NCI-H1930 (cell line): ENCODE measurements at regions not wholly inside any gene's neighbourhood (a gene's known extent, or its start where the extent isn't known, plus 50 kb on each side); places are given as distances from the start of the nearest gene placed in this dataset.
"Not testable (repeated sequence)": the region's sequence is repeated elsewhere in the genome, so short reads cannot be mapped to it uniquely, and the experiment has no call there.

Experiments
- DNase-seq, 2 experiments: peaks; one replicate each; lab custom pipeline; 2025; lab: John Stamatoyannopoulos, UW

- DNase-seq: no peak
These were observed 259.6 kb upstream of the PIK3C3 start for GRCh38 chr18:41695441-41695840.

DNA sequence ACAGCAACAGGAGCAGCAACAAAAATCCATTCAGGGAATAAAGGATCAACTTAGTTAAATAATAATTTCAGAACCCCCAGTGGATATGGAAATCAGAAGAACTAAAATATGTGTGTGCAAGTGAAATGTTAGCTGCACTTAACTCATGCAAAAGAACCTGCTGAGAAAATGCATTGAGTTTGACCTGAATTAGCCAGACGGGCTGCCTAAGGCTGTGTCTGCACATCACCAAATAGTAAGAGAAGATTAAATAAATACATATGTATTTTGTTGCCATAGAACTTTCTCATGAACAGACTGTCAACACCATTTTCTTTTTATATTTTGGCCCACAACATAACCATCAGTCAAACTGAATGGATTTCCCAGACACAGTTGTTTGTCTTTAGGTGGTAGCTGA lies 262.0 kb upstream of the PIK3C3 start:
- peak in 1 of 2 experiments; percentile 55 for DNase-seq

GRCh38 chr18:41690332-41691127 lies 264.5 kb upstream of the PIK3C3 start:
- DNase-seq: peak; percentile 48 to 54

DNA sequence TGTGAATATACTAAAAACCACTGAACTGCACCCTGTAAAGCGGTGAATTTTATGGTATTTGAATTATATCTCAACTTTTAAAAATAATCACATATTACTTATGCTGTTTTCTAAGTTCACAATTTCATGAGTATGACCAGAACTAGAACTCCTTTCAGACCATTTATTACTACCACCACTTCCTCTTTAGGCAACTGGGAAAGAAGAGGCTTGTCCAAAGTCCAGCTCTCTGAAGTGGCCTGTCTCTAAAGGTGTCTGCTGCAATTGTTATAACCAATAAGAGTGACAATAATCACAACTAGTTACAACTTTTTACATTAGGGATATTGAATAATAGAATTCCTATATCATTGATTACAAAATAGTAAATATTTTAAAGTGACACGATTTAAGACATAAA lies 267.9 kb upstream of the PIK3C3 start:
- no peak for DNase-seq

- DNase-seq: no peak
These were observed 273.7 kb upstream of the PIK3C3 start for GRCh38 chr18:41681138-41681880.

DNA sequence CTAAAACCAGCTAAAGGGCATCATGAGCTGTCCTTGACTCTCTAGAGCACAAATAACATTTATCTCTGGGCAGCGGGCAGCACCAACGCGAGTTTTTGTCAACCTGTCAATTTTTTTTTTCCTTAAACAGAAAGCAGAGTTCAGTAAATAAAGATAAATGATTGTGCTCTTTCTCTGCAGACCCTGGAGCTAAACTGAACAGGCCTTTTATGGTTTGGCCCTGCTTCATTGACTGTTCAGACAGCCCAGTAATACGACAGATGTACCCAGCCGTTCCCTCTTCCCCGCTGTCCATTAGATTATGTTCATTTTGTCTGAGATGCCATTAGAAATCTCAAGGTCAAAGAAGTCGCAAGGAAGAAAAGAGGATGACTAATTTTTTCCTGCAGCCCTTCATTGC lies 280.5 kb upstream of the PIK3C3 start:
- DNase-seq: no peak

GRCh38 chr18:41666231-41666630 lies 288.8 kb upstream of the PIK3C3 start:
- DNase-seq: peak; percentile 69 to 81

DNA sequence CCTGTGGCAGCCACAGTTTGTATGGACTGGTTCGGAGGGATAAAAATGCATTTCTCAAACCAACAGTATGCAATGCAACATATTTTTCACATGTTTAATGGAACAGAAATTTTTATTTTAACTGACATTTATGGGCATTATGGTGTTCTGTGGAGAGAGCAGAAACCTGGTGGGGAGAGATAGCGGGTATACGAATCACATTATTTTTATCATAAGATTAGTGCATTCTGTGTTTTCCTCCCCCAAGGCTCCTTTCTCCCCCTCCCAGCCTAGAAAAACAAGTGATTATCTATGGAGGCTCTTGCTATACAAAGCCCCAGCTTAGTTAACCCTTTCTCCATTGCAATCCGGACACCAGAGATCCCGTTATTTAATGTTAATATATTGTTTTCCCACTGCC lies 289.8 kb upstream of the PIK3C3 start:
- DNase-seq: no peak

DNA sequence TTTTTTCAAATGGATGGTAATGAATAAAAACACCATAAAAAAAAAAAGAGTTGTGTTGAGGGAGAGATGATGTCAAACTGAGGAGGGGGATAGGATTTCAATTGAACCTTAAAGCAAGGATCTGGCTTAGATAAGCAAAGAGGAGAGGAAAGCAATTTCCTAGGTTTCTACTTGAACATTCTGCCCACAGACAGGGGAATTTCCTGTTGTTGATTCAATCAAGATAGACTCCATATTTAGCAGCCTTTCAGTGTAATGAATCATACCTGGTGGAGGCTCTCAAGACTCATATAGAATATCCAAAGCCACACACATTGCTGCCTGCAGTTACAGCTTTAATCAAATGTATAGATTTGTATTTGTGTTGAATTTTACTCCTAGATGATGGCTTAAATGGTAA lies 294.4 kb upstream of the PIK3C3 start:
- DNase-seq: no peak

DNA sequence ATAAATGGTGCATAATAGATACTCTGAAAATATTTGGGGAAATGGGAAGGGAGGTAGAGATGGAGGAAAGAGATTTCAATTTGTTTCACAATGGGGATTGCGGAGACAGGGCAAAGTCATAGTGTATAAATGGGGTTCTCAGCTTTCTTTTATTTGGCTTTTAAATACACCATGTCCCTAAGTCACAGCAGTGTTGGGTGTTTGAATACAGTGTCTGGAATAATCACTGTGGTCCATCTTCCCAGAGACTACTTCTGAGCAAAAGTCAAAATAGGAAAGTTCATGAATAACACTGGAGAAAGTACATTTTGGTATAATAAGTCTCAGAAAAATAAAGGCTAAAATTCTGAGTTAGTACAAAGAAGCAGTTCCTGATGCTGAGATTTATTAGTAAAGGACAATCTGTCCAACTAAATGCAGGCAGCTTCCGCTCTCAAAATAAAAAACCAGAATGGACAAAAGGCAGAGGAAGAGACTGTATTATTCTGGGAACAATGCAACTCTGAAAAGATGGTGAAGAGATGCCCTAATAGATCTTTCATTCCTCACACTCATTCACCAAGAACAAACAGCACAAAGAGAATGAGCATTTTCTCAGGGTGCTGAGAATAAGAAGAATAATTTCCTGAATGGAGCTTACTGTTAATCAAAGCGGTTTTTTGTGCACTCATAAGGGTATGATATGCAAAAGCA lies 295.4 kb upstream of the PIK3C3 start:
- no peak for DNase-seq

DNA sequence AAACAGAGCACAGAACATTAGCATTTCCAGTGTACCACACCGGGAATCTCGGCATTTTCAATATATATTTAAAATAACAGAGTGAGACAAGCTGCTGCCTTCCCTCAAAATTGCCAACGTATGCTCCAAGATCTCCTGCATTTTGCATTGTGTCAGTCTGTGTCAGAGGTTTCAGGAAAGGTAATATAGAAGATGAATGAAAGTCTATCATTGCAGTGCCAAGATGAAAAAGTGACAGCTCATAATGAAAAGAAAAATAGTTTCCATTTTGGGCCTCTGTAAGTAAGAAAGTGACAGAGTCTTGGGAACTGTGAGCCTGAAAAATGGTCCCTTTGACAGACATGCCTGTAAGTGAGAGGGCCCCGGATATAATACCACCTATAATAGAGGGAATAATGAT lies 297.8 kb upstream of the PIK3C3 start:
- no peak for DNase-seq

GRCh38 chr18:41655074-41655473 lies 300.0 kb upstream of the PIK3C3 start:
- no peak for DNase-seq

DNA sequence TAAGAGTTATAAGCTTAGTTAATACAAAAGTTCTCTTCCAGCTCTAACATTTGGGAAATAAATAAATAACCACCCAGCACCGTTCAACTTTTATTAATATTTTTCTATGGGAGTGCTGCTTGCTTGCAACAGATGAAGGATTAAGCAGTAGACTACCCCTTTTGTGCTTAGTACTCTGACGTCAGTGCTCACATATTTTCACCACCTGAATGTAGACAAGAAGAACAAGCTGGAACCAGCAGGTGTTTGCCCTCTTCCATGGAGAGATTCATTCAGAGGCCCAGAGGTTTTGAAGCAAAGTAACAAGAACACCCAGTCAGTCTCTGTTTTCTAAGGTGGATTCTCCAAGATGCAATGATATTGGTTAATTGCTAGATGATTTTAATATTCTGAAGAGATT lies 307.1 kb upstream of the PIK3C3 start:
- no peak for DNase-seq

DNA sequence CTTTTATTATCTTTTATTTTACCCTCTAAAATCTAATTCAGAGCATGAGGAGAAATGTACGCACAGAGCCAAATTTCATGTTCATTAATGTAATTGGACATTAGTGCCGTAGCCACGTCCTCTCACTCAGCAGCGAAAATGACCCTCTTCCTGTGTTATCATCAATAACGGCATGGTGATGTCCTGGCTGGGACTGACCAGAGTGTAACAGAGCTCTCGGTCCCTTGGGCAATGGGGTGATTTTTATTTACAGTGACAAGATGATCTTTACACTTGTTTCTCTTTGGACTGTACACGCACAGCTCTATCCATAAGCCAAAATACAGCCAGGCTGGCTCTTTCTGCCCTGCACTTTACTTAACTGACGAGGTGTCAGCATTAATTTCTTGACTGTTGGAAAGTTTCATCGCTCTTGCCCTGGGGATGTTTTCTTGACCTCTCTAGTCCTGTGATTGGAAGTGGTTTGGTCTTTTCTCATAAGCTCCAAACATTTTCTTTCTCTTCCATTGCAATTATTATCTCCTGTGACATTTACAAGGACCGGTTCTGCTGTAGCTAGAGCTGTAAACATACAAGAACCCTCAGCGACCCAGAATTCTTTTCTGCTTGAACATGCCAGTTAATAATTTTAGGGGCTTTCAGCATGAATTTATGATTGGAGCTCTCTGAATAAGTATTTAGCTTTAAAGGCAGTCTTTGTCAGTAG lies 308.0 kb upstream of the PIK3C3 start:
- no peak for DNase-seq

DNA sequence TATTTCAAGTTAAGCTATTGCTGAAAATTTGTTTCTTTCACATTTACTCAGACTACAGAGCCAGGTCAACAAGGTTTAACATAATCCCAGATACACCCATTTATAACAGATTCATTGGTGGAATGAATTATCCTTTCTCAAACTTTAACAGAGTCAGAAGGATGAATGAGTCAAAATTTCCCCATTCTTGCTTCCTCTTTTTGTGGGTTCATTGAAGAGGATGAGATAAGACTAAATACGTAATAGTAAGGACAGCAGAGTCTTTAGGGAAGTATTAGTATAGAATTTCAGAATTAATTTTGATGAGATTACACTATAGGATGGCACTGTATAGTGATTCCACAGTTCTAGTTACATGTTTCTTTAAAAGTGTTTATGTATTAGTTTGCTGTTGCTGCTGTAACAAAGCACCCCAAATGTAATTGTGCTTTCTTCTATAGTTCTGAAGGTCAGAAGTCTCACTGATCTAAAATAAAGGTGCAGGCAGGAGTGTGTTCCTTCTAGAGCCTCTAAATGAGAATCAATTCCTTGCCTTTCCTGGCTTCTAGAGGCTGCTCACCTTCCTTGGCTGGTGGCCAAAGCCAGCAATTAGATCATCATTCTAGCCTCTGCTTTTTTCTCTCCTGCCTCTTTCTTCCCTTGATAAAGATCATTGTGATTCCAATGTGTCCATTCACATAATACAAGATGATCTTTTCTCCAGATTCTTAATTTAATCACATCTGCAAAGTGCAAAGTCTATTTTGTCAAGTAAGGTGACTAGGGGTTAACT lies 309.3 kb upstream of the PIK3C3 start:
- no peak for DNase-seq

GRCh38 chr18:41644466-41644865 lies 310.6 kb upstream of the PIK3C3 start:
- DNase-seq: no peak

GRCh38 chr18:41643427-41643826 lies 311.6 kb upstream of the PIK3C3 start:
- DNase-seq: no peak

GRCh38 chr18:41642756-41643155 lies 312.3 kb upstream of the PIK3C3 start:
- DNase-seq: no peak

DNA sequence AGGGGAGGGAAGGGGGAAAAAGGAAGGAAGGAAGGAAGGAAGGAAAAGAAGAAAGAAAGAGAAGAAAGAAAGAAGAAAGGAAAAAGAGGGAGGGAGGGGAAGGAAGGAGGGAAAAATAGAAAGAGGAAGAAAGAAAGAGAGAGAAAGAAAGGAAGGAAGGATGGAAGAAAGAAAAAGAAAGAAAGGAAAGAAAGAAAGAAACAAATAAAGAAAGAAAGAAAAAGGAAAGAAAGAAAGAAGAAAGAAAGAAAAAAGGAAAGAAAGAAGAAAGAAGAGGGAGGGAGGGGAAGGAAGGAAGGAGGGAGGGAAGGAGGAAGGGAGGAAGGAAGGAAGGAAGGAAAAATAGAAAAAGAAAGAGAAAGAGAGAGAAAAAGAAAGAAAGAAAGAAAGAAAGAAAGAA lies 315.8 kb upstream of the PIK3C3 start:
- DNase-seq: no peak

DNA sequence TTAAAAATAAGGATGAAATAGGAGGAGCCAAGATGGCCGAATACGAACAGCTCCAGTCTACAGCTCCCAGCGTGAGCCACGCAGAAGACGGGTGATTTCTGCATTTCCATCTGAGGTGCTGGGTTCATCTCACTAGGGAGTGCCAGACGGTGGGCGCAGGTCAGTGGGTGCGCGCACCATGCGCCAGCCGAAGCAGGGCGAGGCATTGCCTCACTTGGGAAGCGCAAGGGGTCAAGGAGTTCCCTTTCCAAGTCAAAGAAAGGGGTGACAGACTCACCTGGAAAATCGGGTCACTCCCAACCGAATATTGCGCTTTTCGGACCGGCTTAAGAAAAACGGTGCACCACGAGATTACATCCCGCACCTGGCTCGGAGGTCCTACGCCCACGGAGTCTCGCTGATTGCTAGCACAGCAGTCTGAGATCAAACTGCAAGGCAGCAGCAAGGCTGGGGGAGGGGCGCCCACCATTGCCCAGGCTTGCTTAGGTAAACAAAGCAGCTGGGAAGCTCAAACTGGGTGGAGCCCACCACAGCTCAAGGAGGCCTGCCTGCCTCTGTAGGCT lies 323.2 kb upstream of the PIK3C3 start:
- DNase-seq: not testable (repeated sequence)

GRCh38 chr18:41630232-41630886 lies 324.7 kb upstream of the PIK3C3 start:
- no peak for DNase-seq
